ENCODE measurements at regions not wholly inside any gene's neighbourhood (a gene's known extent, or its start where the extent isn't known, plus 50 kb on each side); places are given as distances from the start of the nearest gene placed in this dataset.
"Not testable (repeated sequence)": the region's sequence is repeated elsewhere in the genome, so short reads cannot be mapped to it uniquely, and the experiment has no call there.

DNA sequence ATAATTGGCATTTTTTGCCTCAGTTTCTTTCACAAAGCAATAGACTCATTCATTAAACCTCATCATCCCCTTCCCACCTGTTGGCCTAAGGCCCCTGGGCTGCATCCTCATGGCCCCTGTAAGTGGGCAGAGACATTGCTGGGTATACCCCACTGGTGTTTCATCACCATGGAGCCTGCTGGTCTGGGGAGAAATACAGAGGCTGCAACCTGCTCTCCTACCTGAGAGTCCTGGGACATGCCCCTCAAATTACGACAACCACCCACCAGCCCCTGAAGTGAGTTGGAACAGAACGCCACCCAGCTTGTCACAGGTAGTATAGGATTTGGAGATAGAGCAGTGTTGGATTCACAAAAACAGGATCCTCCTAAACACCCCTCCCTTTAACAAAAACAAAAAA, 190.8 kb downstream of the ANKRD60 start:
- 90 to 97% methylated on average over 2 of the region's 2 CpGs for WGBS, 2 donors
- no peaks in the 10 kb centered on the region for H3K9me3 ChIP-seq
- H3K4me3 ChIP-seq = no peak overlapping the region
- no peak for DNase-seq (ENCODE audit: low spot score in 2 of 2)
- no peaks in the 10 kb centered on the region for H3K36me3 ChIP-seq
- H3K4me1 ChIP-seq = peaks cover 0 to 37% (median 10%) of the 10 kb centered on the region in 4 donors
- TF ChIP-seq EP300 (IDR thresholded peaks at IDR 0.05) (no peak), POLR2A (IDR thresholded peaks at IDR 0.05) (no peak)
- TF ChIP-seq, protein P1, sequence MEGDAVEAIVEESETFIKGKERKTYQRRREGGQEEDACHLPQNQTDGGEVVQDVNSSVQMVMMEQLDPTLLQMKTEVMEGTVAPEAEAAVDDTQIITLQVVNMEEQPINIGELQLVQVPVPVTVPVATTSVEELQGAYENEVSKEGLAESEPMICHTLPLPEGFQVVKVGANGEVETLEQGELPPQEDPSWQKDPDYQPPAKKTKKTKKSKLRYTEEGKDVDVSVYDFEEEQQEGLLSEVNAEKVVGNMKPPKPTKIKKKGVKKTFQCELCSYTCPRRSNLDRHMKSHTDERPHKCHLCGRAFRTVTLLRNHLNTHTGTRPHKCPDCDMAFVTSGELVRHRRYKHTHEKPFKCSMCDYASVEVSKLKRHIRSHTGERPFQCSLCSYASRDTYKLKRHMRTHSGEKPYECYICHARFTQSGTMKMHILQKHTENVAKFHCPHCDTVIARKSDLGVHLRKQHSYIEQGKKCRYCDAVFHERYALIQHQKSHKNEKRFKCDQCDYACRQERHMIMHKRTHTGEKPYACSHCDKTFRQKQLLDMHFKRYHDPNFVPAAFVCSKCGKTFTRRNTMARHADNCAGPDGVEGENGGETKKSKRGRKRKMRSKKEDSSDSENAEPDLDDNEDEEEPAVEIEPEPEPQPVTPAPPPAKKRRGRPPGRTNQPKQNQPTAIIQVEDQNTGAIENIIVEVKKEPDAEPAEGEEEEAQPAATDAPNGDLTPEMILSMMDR (IDR thresholded peaks at IDR 0.05) = no peak
- no peaks in the 10 kb centered on the region for H3K27me3 ChIP-seq
- peak overlapping the region in 3 of 4 donors; percentile 48 to 85 (median 78) for H3K27ac ChIP-seq

- no peaks in the 10 kb centered on the region for H3K9me3 ChIP-seq
- H3K36me3 ChIP-seq = no peaks in the 10 kb centered on the region
- H3K27ac ChIP-seq = no peak overlapping the region
- TF ChIP-seq, protein P1 (IDR thresholded peaks at IDR 0.05) = no peak
- TF ChIP-seq POLR2A (IDR thresholded peaks at IDR 0.05) = no peak
- TF ChIP-seq EP300 (IDR thresholded peaks at IDR 0.05) = no peak
- no peak for DNase-seq (ENCODE audit: low spot score in 2 of 2)
- no peak overlapping the region for H3K4me3 ChIP-seq
- peaks cover 0 to 11% (median 3%) of the 10 kb centered on the region in 4 donors for H3K4me1 ChIP-seq
- no peaks in the 10 kb centered on the region for H3K27me3 ChIP-seq
- WGBS, 2 donors = 89 to 96% methylated on average over 4 of the region's 4 CpGs
Observed at GRCh38 chr20:58033026-58033536, 195.4 kb downstream of the ANKRD60 start.

- Histone ChIP-seq H3K36me3 (no peaks in the 10 kb centered on the region), H3K4me3 (no peak overlapping the region), H3K27ac (no peak overlapping the region), H3K27me3 (no peaks in the 10 kb centered on the region), H3K4me1 (peaks cover 0 to 6% (median under 1%) of the 10 kb centered on the region in 4 donors), H3K9me3 (no peaks in the 10 kb centered on the region)
- no peak for TF ChIP-seq EP300 (IDR thresholded peaks at IDR 0.05)
- TF ChIP-seq, protein P1 (IDR thresholded peaks at IDR 0.05) = no peak
- TF ChIP-seq POLR2A (IDR thresholded peaks at IDR 0.05) = no peak
- WGBS, 2 donors = 88 to 89% methylated on average over 4 of the region's 4 CpGs
- DNase-seq (ENCODE audit: low spot score in 2 of 2) = no peak
Observed at GRCh38 chr20:58032599-58032998, 195.9 kb downstream of the ANKRD60 start.

DNA sequence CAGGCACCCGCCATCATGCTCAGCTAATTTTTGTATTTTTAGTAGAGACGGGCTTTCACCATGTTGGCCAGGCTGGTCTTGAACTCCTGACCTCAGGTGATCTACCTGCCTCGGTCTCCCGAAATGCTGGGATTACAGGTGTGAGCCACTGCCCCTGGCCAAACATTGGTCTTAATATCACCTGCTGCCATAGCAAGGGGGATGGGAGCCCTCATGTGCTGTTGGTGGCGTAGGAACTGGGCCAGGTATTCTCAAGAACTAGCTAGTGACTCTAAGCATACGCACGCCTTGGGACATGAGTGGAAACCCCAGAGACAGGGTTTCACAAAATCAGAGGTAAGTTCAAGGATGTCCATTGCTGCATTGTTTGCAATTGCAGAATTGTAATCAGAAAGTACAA, 197.1 kb downstream of the ANKRD60 start:
- H3K4me3 ChIP-seq; DNase-seq (ENCODE audit: low spot score in 2 of 2); H3K27ac ChIP-seq; H3K27me3 ChIP-seq; H3K9me3 ChIP-seq; H3K36me3 ChIP-seq; H3K4me1 ChIP-seq: not testable (repeated sequence)
- 94 to 99% methylated on average over 7 of the region's 7 CpGs for WGBS, 2 donors

- Histone ChIP-seq H3K4me1 (peaks cover 0 to 8% (median 0%) of the 10 kb centered on the region in 4 donors), H3K9me3 (no peaks in the 10 kb centered on the region), H3K27ac (no peak overlapping the region), H3K4me3 (no peak overlapping the region), H3K36me3 (no peaks in the 10 kb centered on the region), H3K27me3 (no peaks in the 10 kb centered on the region)
- 79 to 82% methylated on average over 3 of the region's 3 CpGs for WGBS, 2 donors
- no peak for DNase-seq (ENCODE audit: low spot score in 2 of 2)
- no peak for TF ChIP-seq POLR2A (IDR thresholded peaks at IDR 0.05)
- no peak for TF ChIP-seq EP300 (IDR thresholded peaks at IDR 0.05)
- TF ChIP-seq, protein P1 (IDR thresholded peaks at IDR 0.05) = no peak
Observed at GRCh38 chr20:58028123-58028522, 200.3 kb downstream of the ANKRD60 start.

- Histone ChIP-seq H3K4me1 (peaks cover 0 to 23% (median 5%) of the 10 kb centered on the region in 4 donors), H3K27ac (no peak overlapping the region), H3K27me3 (no peaks in the 10 kb centered on the region), H3K4me3 (no peak overlapping the region), H3K9me3 (no peaks in the 10 kb centered on the region), H3K36me3 (no peaks in the 10 kb centered on the region)
- DNase-seq (ENCODE audit: low spot score in 2 of 2) = no peak
- 79 to 80% methylated on average over 2 of the region's 2 CpGs for WGBS, 2 donors
- TF ChIP-seq POLR2A (IDR thresholded peaks at IDR 0.05) (no peak), EP300 (IDR thresholded peaks at IDR 0.05) (no peak)
- TF ChIP-seq, protein P1 (IDR thresholded peaks at IDR 0.05) = no peak
Observed at GRCh38 chr20:58026361-58026760, 202.1 kb downstream of the ANKRD60 start.

Data from tibial nerve (tissue), 4 donors.